SK-N-SH (cell line): ENCODE measurements at regions not wholly inside any gene's neighbourhood (a gene's known extent, or its start where the extent isn't known, plus 50 kb on each side); places are given as distances from the start of the nearest gene placed in this dataset.

Experiments used
- CTCF ChIA-PET: fragments of 300-600, 350-600 bp; formaldehyde crosslinking; extraction: SDS; loops from one replicate; lab custom pipeline; 2021; lab: Yijun Ruan, JAX
- POLR2A ChIA-PET: fragments of 350-600 bp; sonication (Branson Sonifier 250); formaldehyde crosslinking; extraction: SDS; loops from one replicate; lab custom pipeline; 2020; ENCODE audit warnings: antibody characterized with exemption, inconsistent platforms; lab: Yijun Ruan, JAX
- DNase-seq: peaks from one replicate; pipeline ENCODE4 v3.0.0; 2012
- H2AFZ ChIP-seq: fragments of 200-600 bp; sonication (generic); 2 replicates; pipeline ENCODE4 v1.8.1; 2016; ENCODE audit warnings: antibody characterized with exemption, mild to moderate bottlenecking, low read depth
- H3F3A ChIP-seq: fragments of 200-600 bp; sonication (generic); replicated peaks from 2 replicates; pipeline ENCODE3; 2016; ENCODE audit warnings: antibody characterized with exemption, mild to moderate bottlenecking; ENCODE audit not compliant: insufficient read depth
- H3K27ac ChIP-seq, 2 experiments: fragments of 200-500 bp in 1 of 2; fragments of 200-600 bp in 1 of 2; sonication (Bioruptor generic) in 1 of 2; sonication (generic), shearing (Covaris generic) in 1 of 2; 2 replicates each; pipeline versions ENCODE4 v1.5.1 to v1.6.1; 2014 to 2016; ENCODE audit warnings: low read depth in 2 of 2, inconsistent platforms in 1 of 2, low read length in 1 of 2, mild to moderate bottlenecking in 1 of 2, mixed read lengths in 1 of 2
- H3K27me3 ChIP-seq: fragments of 200-600 bp; sonication (generic), shearing (Covaris generic); 2 replicates; pipeline ENCODE4 v1.6.1; 2016; ENCODE audit warnings: mixed run types; ENCODE audit not compliant: insufficient read depth
- H3K36me3 ChIP-seq, 2 experiments: fragments of 200-500 bp in 1 of 2; fragments of 200-600 bp in 1 of 2; sonication (Bioruptor generic) in 1 of 2; sonication (generic) in 1 of 2; replicated peaks in 1 of 2; 2 replicates each; pipeline versions ENCODE3 to v1.5.1; 2014 to 2016; ENCODE audit warnings: low read length in 1 of 2, mild to moderate bottlenecking in 1 of 2; ENCODE audit not compliant: insufficient read depth in 2 of 2, control insufficient read depth in 1 of 2
- H3K4me1 ChIP-seq, 2 experiments: fragments of 200-500 bp in 1 of 2; fragments of 200-600 bp in 1 of 2; sonication (Bioruptor generic) in 1 of 2; sonication (generic), shearing (Covaris generic) in 1 of 2; 2 replicates each; pipeline versions ENCODE4 v1.5.1 to v1.6.1; 2014 to 2016; ENCODE audit warnings: low read depth in 1 of 2, low read length in 1 of 2, mixed run types in 1 of 2; ENCODE audit not compliant: insufficient read depth in 2 of 2, control insufficient read depth in 1 of 2
- H3K4me2 ChIP-seq: fragments of 200-600 bp; sonication (generic), shearing (Covaris generic); 2 replicates; pipeline ENCODE4 v1.6.1; 2017; ENCODE audit warnings: mixed run types
- H3K4me3 ChIP-seq, 2 experiments: fragments of 200-500 bp in 1 of 2; fragments of 200-600 bp in 1 of 2; sonication (Bioruptor generic) in 1 of 2; sonication (generic), shearing (Covaris generic) in 1 of 2; 2 replicates each; pipeline versions ENCODE4 v1.5.1 to v1.8.1; 2014 to 2016; ENCODE audit warnings: low read depth in 2 of 2, inconsistent platforms in 1 of 2, low read length in 1 of 2, mild to moderate bottlenecking in 1 of 2, mixed read lengths in 1 of 2, moderate library complexity in 1 of 2
- H3K79me2 ChIP-seq: fragments of 200-600 bp; sonication (generic); 2 replicates; pipeline ENCODE4 v1.8.1; 2017; ENCODE audit warnings: mild to moderate bottlenecking; ENCODE audit not compliant: insufficient read depth
- H3K9ac ChIP-seq: fragments of 200-600 bp; sonication (generic); 2 replicates; pipeline ENCODE4 v1.6.1; 2017; ENCODE audit warnings: mixed run types
- H3K9me2 ChIP-seq: fragments of 200-600 bp; sonication (generic); 2 replicates; pipeline ENCODE4 v1.6.1; 2017; ENCODE audit warnings: mixed run types
- H3K9me3 ChIP-seq: fragments of 200-600 bp; sonication (generic); 2 replicates; pipeline ENCODE4 v1.6.1; 2017; ENCODE audit warnings: mixed run types, mild to moderate bottlenecking, moderate library complexity
- H4K20me1 ChIP-seq: fragments of 200-600 bp; sonication (generic); 2 replicates; pipeline ENCODE4 v1.6.1; 2017; ENCODE audit warnings: mild to moderate bottlenecking, mixed run types; ENCODE audit not compliant: insufficient read depth
- CHD2 ChIP-seq: fragments of 150-350 bp; IDR thresholded peaks from 2 replicates; pipeline ENCODE4 v1.6.1; 2018; ENCODE audit warnings: low read length; ENCODE audit not compliant: partially characterized antibody
- EP300 ChIP-seq, 2 experiments: IDR thresholded peaks; 2 replicates each; pipeline versions ENCODE4 v1.4.0 to v1.6.1; 2012; ENCODE audit warnings: borderline replicate concordance in 1 of 2, low read depth in 1 of 2, low read length in 1 of 2
- FOSL2 ChIP-seq: IDR thresholded peaks from 2 replicates; pipeline ENCODE4 v1.4.0; 2012; ENCODE audit warnings: low read depth, mild to moderate bottlenecking, moderate library complexity, borderline replicate concordance
- FOXJ3 ChIP-seq: sonication (generic); formaldehyde crosslinking; IDR thresholded peaks from 2 replicates; pipeline ENCODE4 v1.5.1; 2020; ENCODE audit warnings: mild to moderate bottlenecking, missing genetic modification reagents
- GABPA ChIP-seq: IDR thresholded peaks from 2 replicates; pipeline ENCODE4 v1.4.0; 2012; ENCODE audit warnings: low read depth, mild to moderate bottlenecking
- IRF3 ChIP-seq: fragments of 150-350 bp; IDR thresholded peaks from 2 replicates; pipeline ENCODE4 v1.6.1; 2016; ENCODE audit warnings: mild to moderate bottlenecking, low read depth, low read length
- JUND ChIP-seq: IDR thresholded peaks from 2 replicates; pipeline ENCODE4 v1.4.0; 2012
- MXI1 ChIP-seq: IDR thresholded peaks from 2 replicates; pipeline ENCODE4 v1.6.1; 2012; ENCODE audit warnings: mild to moderate bottlenecking, low read depth, low read length, improper control_type of control experiment
- NFIC ChIP-seq: IDR thresholded peaks from 2 replicates; pipeline ENCODE4 v1.4.0; 2012; ENCODE audit warnings: borderline replicate concordance
- POLR2AphosphoS5 ChIP-seq: IDR thresholded peaks from 2 replicates; pipeline ENCODE4 v1.6.1; 2012; ENCODE audit warnings: low read depth, low read length
- REST ChIP-seq: IDR thresholded peaks from 2 replicates; pipeline ENCODE4 v1.6.1; 2012; ENCODE audit warnings: mild to moderate bottlenecking, low read depth, low read length, moderate library complexity
- RFX5 ChIP-seq: IDR thresholded peaks from 2 replicates; pipeline ENCODE4 v1.6.1; 2012; ENCODE audit warnings: mild to moderate bottlenecking, improper control_type of control experiment, low read length
- TAF1 ChIP-seq: IDR thresholded peaks from 2 replicates; pipeline ENCODE4 v1.6.1; 2012; ENCODE audit warnings: low read depth, mild to moderate bottlenecking, low read length, moderate library complexity, borderline replicate concordance
- TEAD4 ChIP-seq: IDR thresholded peaks from 2 replicates; pipeline ENCODE4 v1.4.0; 2012; ENCODE audit warnings: mild to moderate bottlenecking, borderline replicate concordance; ENCODE audit not compliant: insufficient read depth
- ZBTB33 ChIP-seq: IDR thresholded peaks from 2 replicates; pipeline ENCODE4 v1.4.0; 2012; ENCODE audit warnings: low read depth, borderline replicate concordance
- WGBS: methylation state at CpG from one replicate; pipeline ENCODE4 v1.1.6; 2017; ENCODE audit warnings: low lambda C conversion rate; 5-methylcytosine and 5-hydroxymethylcytosine counted together
- TF ChIP-seq, protein P1 (sequence below): fragments of 150-350 bp; IDR thresholded peaks from 2 replicates; pipeline ENCODE4 v1.6.1; 2017; ENCODE audit warnings: antibody characterized with exemption, low read length, low read depth, borderline replicate concordance
- TF ChIP-seq, protein P2 (sequence below): IDR thresholded peaks from 2 replicates; pipeline ENCODE4; 2012

DNA sequence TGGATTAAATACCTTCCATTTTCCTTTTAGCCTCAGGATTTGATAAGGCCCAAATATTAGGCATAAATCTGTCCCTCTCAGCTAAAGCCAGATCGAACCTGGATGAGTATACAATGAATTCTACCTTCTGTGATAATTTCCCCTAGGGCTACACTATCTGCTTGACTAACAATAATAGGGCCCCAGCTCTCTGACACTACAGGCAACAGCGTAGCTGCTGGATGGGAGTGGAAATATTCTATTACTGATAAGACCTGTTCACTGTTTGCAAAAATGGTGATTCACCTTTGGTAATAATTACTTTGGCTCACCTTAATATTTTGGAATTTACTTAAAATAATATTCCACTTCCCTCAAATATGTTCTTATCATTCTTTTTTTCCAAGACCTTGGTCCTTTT, 644.2 kb upstream of the SEMA6A start:
- Histone ChIP-seq H3K4me3 (no peak overlapping the region), H3K27me3 (no peaks in the 10 kb centered on the region), H3K27ac (no peak overlapping the region), H3K4me1 (no peaks in the 10 kb centered on the region), H3K9me2 (no peaks in the 10 kb centered on the region), H3K36me3 (no peaks in the 10 kb centered on the region), H3K79me2 (no peaks in the 10 kb centered on the region), H4K20me1 (no peaks in the 10 kb centered on the region), H3F3A (no peaks in the 10 kb centered on the region), H3K9ac (no peak overlapping the region), H3K9me3 (no peaks in the 10 kb centered on the region), H3K4me2 (no peak overlapping the region), H2AFZ (no peak overlapping the region)
- ChIA-PET POLR2A (no interaction called here), CTCF (no interaction called here)
- WGBS = 15% methylated on average over 2 of the region's 2 CpGs
- TF ChIP-seq, protein P1, sequence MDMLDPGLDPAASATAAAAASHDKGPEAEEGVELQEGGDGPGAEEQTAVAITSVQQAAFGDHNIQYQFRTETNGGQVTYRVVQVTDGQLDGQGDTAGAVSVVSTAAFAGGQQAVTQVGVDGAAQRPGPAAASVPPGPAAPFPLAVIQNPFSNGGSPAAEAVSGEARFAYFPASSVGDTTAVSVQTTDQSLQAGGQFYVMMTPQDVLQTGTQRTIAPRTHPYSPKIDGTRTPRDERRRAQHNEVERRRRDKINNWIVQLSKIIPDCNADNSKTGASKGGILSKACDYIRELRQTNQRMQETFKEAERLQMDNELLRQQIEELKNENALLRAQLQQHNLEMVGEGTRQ = no peak
- TF ChIP-seq JUND (no peak), NFIC (no peak), CHD2 (no peak), TAF1 (no peak), EP300 (IDR thresholded peaks at IDR 0.05; ENCODE audit: borderline replicate concordance in 1 of 2, low read depth in 1 of 2, low read length in 1 of 2) (no peak), FOSL2 (no peak), POLR2AphosphoS5 (no peak), REST (no peak), FOXJ3 (CRISPR knock-in tag) (no peak), MXI1 (no peak), ZBTB33 (no peak), IRF3 (no peak), TEAD4 (no peak), RFX5 (no peak), GABPA (no peak)
- TF ChIP-seq, protein P2, sequence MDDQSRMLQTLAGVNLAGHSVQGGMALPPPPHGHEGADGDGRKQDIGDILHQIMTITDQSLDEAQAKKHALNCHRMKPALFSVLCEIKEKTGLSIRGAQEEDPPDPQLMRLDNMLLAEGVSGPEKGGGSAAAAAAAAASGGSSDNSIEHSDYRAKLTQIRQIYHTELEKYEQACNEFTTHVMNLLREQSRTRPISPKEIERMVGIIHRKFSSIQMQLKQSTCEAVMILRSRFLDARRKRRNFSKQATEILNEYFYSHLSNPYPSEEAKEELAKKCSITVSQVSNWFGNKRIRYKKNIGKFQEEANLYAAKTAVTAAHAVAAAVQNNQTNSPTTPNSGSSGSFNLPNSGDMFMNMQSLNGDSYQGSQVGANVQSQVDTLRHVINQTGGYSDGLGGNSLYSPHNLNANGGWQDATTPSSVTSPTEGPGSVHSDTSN = no peak
- DNase-seq = no peak
